GM21360 (cell line): ENCODE measurements at regions not wholly inside any gene's neighbourhood (a gene's known extent, or its start where the extent isn't known, plus 50 kb on each side); places are given as distances from the start of the nearest gene placed in this dataset.

Experiments used
- ATAC-seq: cut with Tn5 transposase; IDR thresholded peaks from one replicate; pipeline ENCODE4 v1.9.1; 2021; ENCODE audit warnings: mild to moderate bottlenecking, moderate library complexity; ENCODE audit not compliant: unreplicated experiment

- no peak for ATAC-seq
Measured at GRCh38 chr10:83636826-83637225, 502.5 kb upstream of the GHITM start.

- ATAC-seq: no peak
Measured at GRCh38 chr10:83647526-83647925, 491.8 kb upstream of the GHITM start.

- no peak for ATAC-seq
Measured at GRCh38 chr10:83648201-83648600, 491.1 kb upstream of the GHITM start.

GRCh38 chr10:83649471-83649870, 489.8 kb upstream of the GHITM start:
- no peak for ATAC-seq

GRCh38 chr10:83654689-83655088, 484.6 kb upstream of the GHITM start:
- no peak for ATAC-seq

- no peak for ATAC-seq
Measured at GRCh38 chr10:83656924-83657323, 482.4 kb upstream of the GHITM start.

GRCh38 chr10:83657487-83657886, 481.8 kb upstream of the GHITM start:
- no peak for ATAC-seq

- no peak for ATAC-seq
Measured at GRCh38 chr10:83663918-83664317, 475.4 kb upstream of the GHITM start.

- ATAC-seq: no peak
Measured at GRCh38 chr10:83666762-83667161, 472.5 kb upstream of the GHITM start.

GRCh38 chr10:83667594-83667993, 471.7 kb upstream of the GHITM start:
- no peak for ATAC-seq

- ATAC-seq: no peak
Measured at GRCh38 chr10:83673316-83673715, 466.0 kb upstream of the GHITM start.

- no peak for ATAC-seq
Measured at GRCh38 chr10:83677795-83678194, 461.5 kb upstream of the GHITM start.

- ATAC-seq: no peak
Measured at GRCh38 chr10:83678850-83679249, 460.5 kb upstream of the GHITM start.

- peak; percentile 98 for ATAC-seq
Measured at GRCh38 chr10:83680470-83680891, 458.8 kb upstream of the GHITM start.

- no peak for ATAC-seq
Measured at GRCh38 chr10:83682414-83682813, 456.9 kb upstream of the GHITM start.

- no peak for ATAC-seq
Measured at GRCh38 chr10:83685458-83685857, 453.9 kb upstream of the GHITM start.

- no peak for ATAC-seq
Measured at GRCh38 chr10:83691791-83692596, 447.3 kb upstream of the GHITM start.

- no peak for ATAC-seq
Measured at GRCh38 chr10:83698899-83699298, 440.4 kb upstream of the GHITM start.

GRCh38 chr10:83701799-83702198, 437.5 kb upstream of the GHITM start:
- no peak for ATAC-seq

GRCh38 chr10:83702731-83703130, 436.6 kb upstream of the GHITM start:
- ATAC-seq: no peak

- ATAC-seq: no peak
Measured at GRCh38 chr10:83706120-83706519, 433.2 kb upstream of the GHITM start.

GRCh38 chr10:83706952-83707582, 432.2 kb upstream of the GHITM start:
- ATAC-seq: no peak
